ENCODE measurements at regions not wholly inside any gene's neighbourhood (a gene's known extent, or its start where the extent isn't known, plus 50 kb on each side); places are given as distances from the start of the nearest gene placed in this dataset.

DNA sequence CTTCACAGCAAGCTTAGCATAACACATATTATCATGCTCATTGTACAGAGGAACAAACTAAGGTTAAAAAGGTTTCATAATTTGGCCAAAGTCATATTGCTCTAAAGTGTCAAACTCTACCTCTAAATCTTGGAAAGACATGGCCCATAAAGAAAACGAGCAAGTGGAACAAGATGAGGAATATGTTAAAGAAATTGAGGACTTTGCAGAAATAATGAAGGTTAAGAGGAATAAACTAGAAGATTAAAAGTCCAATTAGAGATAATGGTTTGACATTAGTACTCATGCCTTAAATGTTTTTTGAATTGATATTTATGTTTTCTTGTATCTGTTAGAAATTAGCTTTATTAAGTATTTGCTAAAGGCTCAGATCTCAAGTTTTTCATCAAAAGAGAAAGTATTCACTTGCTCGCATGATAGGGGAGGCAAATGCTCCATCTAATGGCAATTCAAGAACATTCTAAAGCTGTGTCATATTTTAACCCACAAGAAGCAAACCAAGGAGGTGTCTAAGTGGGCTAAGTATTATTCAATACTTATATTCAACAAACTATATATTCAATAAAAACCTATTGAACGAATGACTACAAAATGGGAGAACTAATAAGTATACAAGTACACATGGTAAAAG, 192.9 kb upstream of the SPTLC3 start:
- no peaks in the 10 kb centered on the region for H3K9me3 ChIP-seq (ENCODE audit: low read depth)
- no peaks in the 10 kb centered on the region for H4K20me1 ChIP-seq (ENCODE audit: low read depth)
- TF ChIP-seq EZH2 (IDR thresholded peaks at IDR 0.05), result no peak
- TF ChIP-seq, protein P1, sequence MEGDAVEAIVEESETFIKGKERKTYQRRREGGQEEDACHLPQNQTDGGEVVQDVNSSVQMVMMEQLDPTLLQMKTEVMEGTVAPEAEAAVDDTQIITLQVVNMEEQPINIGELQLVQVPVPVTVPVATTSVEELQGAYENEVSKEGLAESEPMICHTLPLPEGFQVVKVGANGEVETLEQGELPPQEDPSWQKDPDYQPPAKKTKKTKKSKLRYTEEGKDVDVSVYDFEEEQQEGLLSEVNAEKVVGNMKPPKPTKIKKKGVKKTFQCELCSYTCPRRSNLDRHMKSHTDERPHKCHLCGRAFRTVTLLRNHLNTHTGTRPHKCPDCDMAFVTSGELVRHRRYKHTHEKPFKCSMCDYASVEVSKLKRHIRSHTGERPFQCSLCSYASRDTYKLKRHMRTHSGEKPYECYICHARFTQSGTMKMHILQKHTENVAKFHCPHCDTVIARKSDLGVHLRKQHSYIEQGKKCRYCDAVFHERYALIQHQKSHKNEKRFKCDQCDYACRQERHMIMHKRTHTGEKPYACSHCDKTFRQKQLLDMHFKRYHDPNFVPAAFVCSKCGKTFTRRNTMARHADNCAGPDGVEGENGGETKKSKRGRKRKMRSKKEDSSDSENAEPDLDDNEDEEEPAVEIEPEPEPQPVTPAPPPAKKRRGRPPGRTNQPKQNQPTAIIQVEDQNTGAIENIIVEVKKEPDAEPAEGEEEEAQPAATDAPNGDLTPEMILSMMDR (IDR thresholded peaks at IDR 0.05), result no peak
- no peak for TF ChIP-seq EZH2phosphoT487 (IDR thresholded peaks at IDR 0.05)
- peaks cover 4% of the 10 kb centered on the region for H3K4me1 Mint-ChIP-seq
- no peaks in the 10 kb centered on the region for H3K4me1 ChIP-seq
- no peaks in the 10 kb centered on the region for H3K79me2 ChIP-seq (ENCODE audit: low read depth)
- H3K4me3 Mint-ChIP-seq, result no peak overlapping the region
- no peaks in the 10 kb centered on the region for H3K36me3 ChIP-seq
- no peak overlapping the region for H3K9ac ChIP-seq
- peaks cover 6% of the 10 kb centered on the region for H3K27me3 Mint-ChIP-seq (ENCODE audit: insufficient read depth, low read depth)
- H3K27ac ChIP-seq, result no peak overlapping the region
- H3K27me3 ChIP-seq, result no peaks in the 10 kb centered on the region
- no peak overlapping the region for H3K4me2 ChIP-seq
- no peak overlapping the region for H3K4me3 ChIP-seq
- no peak overlapping the region for H2AFZ ChIP-seq (replicated peaks)
- H3F3A ChIP-seq (ENCODE audit: low read depth), result no peaks in the 10 kb centered on the region
- DNase-seq (ENCODE audit: low spot score), result no peak
- H3K27ac Mint-ChIP-seq, result no peak overlapping the region
- H3K36me3 Mint-ChIP-seq, result no peaks in the 10 kb centered on the region
- peaks cover 2% of the 10 kb centered on the region for H3K9me3 Mint-ChIP-seq

DNA sequence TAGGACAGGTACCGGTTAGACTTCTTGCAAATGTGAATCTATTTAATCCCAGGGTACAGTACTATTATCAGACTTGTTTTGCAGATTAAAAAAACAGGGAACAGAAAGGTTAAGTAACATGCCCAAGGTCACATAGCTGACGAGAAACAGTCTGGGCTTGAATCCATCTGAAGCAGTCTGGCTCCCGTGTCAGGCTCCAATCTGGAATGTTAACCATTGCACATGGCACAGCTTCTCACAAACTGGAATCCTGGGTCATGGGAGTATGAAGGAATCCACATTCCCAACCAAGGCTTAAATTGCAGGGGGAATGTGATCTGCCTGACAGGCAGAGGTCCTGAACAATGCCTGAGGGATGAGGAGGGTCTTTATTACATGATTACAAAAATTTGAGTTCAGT, 187.5 kb upstream of the SPTLC3 start:
- Histone ChIP-seq H2AFZ (replicated peaks) (no peak overlapping the region), H3K27me3 (no peaks in the 10 kb centered on the region), H3K9ac (no peak overlapping the region), H3K4me1 (no peaks in the 10 kb centered on the region), H3K36me3 (no peaks in the 10 kb centered on the region), H3K4me3 (no peak overlapping the region), H3K27ac (no peak overlapping the region), H3K79me2 (ENCODE audit: low read depth) (no peaks in the 10 kb centered on the region), H3K4me2 (no peak overlapping the region), H3F3A (ENCODE audit: low read depth) (no peaks in the 10 kb centered on the region), H3K9me3 (ENCODE audit: low read depth) (no peaks in the 10 kb centered on the region), H4K20me1 (ENCODE audit: low read depth) (no peaks in the 10 kb centered on the region)
- H3K27me3 Mint-ChIP-seq (ENCODE audit: insufficient read depth, low read depth), result peaks cover 4% of the 10 kb centered on the region
- H3K4me3 Mint-ChIP-seq, result no peak overlapping the region
- no peaks in the 10 kb centered on the region for H3K9me3 Mint-ChIP-seq
- H3K36me3 Mint-ChIP-seq, result no peaks in the 10 kb centered on the region
- TF ChIP-seq, protein P1 (IDR thresholded peaks at IDR 0.05), result no peak
- TF ChIP-seq EZH2phosphoT487 (IDR thresholded peaks at IDR 0.05), result no peak
- TF ChIP-seq EZH2 (IDR thresholded peaks at IDR 0.05), result no peak
- H3K27ac Mint-ChIP-seq, result no peak overlapping the region
- no peak for DNase-seq (ENCODE audit: low spot score)
- no peaks in the 10 kb centered on the region for H3K4me1 Mint-ChIP-seq

DNA sequence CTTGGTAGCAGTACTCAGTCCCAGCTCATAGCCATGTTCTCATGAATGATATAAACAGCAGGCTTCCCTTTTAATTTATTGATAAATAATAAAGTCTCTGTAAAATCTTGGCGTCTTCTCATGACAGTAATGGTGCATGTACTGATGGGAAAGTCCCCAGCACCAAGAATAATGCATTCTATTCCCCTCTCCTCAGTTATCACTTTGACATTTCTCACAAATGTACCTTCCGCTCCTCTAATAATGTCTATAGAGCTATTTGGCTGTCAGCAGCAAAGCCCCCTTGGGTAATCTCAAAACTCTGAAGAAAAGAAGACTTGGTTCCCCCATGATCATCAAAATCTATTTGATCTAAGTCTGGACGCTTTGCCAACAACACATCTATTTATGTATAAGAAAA, 185.0 kb upstream of the SPTLC3 start:
- no peaks in the 10 kb centered on the region for H4K20me1 ChIP-seq (ENCODE audit: low read depth)
- Mint-ChIP-seq H3K36me3 (no peaks in the 10 kb centered on the region), H3K27ac (no peak overlapping the region), H3K27me3 (ENCODE audit: insufficient read depth, low read depth) (peaks cover 4% of the 10 kb centered on the region), H3K4me3 (no peak overlapping the region), H3K9me3 (no peaks in the 10 kb centered on the region), H3K4me1 (no peaks in the 10 kb centered on the region)
- no peaks in the 10 kb centered on the region for H3K9me3 ChIP-seq (ENCODE audit: low read depth)
- TF ChIP-seq, protein P1 (IDR thresholded peaks at IDR 0.05), result no peak
- TF ChIP-seq EZH2 (IDR thresholded peaks at IDR 0.05), result no peak
- no peak for TF ChIP-seq EZH2phosphoT487 (IDR thresholded peaks at IDR 0.05)
- H3K9ac ChIP-seq, result no peak overlapping the region
- H3K79me2 ChIP-seq (ENCODE audit: low read depth), result no peaks in the 10 kb centered on the region
- no peak overlapping the region for H3K4me2 ChIP-seq
- H3K27ac ChIP-seq, result no peak overlapping the region
- H3K36me3 ChIP-seq, result no peaks in the 10 kb centered on the region
- no peaks in the 10 kb centered on the region for H3K4me1 ChIP-seq
- no peak for DNase-seq (ENCODE audit: low spot score)
- no peak overlapping the region for H2AFZ ChIP-seq (replicated peaks)
- H3K27me3 ChIP-seq, result no peaks in the 10 kb centered on the region
- no peak overlapping the region for H3K4me3 ChIP-seq
- H3F3A ChIP-seq (ENCODE audit: low read depth), result no peaks in the 10 kb centered on the region
